NCI-H2171 treated with DMSO at 0.1 percent for 48 hours (cell line): ENCODE measurements at regions not wholly inside any gene's neighbourhood (a gene's known extent, or its start where the extent isn't known, plus 50 kb on each side); places are given as distances from the start of the nearest gene placed in this dataset.
A peak's percentile ranks its signal among the peaks of the same experiment; 100 is the strongest.
"Not testable (repeated sequence)": the region's sequence is repeated elsewhere in the genome, so short reads cannot be mapped to it uniquely, and the experiment has no call there.

Experiments
- DNase-seq: peaks from one replicate; lab custom pipeline; 2025; lab: John Stamatoyannopoulos, UW

GRCh38 chr4:85165808-85166207 is 199.3 kb upstream of the WDFY3 start:
- no peak for DNase-seq

DNA sequence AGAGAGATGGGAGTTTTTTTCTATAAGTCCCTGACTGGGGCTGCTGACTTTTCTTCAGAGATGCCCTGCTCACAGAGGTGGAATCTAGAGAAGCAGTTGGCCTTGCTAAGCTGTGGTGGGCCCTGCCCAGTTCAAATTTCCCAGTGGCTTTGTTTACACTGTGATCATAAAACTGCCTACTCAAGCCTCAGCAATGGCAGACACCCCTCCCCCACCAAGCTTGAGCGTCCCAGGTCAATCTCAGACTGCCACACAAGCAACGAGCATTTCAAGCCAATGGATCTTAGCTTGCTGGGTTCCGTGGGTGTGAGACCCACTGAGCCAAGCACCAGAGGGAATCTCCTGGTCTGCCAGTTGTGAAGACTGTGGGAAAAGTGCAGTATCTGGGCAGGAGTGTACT is 199.8 kb upstream of the WDFY3 start:
- DNase-seq, result no peak

GRCh38 chr4:85168234-85168834 is 201.8 kb upstream of the WDFY3 start:
- no peak for DNase-seq

DNA sequence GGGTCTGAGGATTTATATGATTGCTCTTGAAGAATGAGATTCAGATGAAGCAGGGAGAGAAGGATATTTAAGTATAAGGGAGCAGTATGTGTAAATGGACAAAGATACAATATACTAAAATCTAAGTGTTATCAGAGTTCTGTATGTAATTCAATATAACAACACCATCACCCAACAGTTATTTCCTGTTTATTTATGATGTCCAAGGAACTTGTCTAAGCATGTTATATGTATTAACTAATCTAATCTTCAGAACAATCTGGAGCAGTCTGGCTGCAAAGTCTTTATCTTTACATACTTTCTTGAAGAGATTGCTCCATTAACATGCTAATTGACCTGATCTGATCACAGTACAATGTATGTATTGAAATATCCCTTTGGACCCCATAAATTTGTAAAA is 203.8 kb upstream of the WDFY3 start:
- no peak for DNase-seq

- no peak for DNase-seq
Measured at GRCh38 chr4:85175190-85175589, 208.7 kb upstream of the WDFY3 start.

- DNase-seq, result no peak
Measured at GRCh38 chr4:85177092-85177491, 210.6 kb upstream of the WDFY3 start.

DNA sequence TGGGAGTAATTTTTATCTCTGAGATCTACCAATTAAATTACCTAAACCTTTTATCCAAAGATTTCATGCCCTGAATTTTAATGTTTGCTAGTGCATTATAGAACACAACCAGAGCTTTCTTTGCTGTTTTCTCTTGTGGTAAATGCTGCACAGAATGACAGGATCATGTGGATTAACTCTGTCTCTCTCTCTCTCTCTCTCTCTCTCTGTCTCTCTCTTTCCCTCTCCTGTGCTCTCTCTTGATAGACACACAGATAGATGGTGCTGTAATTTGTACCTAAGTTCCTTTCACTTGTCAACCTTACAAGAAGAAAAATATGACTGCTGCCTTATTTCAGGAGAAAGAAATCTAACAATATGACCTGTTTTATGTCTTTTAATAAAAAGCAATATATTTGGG is 211.2 kb upstream of the WDFY3 start:
- no peak for DNase-seq

- peak; percentile 23 for DNase-seq
Measured at GRCh38 chr4:85180533-85180932, 214.0 kb upstream of the WDFY3 start.

DNA sequence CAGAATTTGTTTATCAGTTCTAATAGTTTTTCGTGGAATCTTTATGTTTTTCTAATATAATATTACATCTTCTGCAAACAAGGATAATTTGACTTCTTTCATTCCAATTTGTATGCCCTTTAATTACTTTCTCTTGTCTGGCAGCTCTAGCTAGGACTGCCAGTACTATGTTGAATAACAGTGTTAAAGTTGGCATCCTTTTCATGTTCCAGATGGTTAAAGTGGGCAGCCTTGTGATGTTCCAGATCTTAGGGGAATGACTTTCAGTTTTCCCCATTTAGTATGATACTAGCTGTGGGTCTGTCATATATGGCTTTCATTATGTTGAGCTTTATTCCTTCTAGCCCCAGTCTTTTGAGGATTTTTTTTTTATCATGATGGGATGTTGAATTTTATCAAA is 220.6 kb upstream of the WDFY3 start:
- DNase-seq, result no peak

GRCh38 chr4:85196015-85196414 is 229.5 kb upstream of the WDFY3 start:
- not testable (repeated sequence) for DNase-seq

DNA sequence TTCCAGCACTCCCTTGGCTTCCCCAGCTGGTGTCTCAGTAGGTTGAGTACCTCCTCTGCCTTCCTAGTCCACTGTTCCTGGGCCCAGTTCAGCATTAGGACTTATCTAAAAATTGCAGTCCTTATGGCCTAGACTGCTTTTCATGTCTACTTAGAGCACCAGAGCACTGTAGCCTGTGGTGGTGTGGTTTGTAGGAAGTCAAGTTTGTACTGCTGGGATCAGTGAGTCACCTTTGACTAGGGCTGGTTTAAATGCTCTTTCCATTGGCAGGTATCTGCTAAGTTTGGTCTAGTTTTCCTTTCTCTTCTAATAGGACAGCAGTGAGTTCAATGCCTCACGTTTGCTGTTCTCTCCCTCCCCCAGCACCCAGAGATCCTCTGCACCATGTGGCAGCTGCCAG is 233.6 kb upstream of the WDFY3 start:
- no peak for DNase-seq

DNA sequence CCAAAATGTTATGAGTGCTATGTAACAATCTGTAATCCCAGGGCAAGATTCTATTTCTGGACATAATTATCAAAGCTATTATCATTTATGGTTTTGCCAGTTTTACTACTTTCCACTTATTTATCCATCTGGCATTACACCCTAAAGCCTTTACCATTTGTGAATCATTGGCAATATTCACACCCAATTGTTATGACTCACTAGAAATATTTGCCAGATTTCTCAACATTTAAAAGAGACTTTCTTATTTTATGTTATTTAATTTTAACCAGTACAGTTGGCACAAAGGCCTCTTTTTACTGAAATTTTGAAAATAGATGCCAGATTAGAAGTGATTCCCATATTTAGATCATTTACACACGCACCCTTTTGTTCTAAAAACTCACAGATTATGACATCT is 242.7 kb upstream of the WDFY3 start:
- no peak for DNase-seq

DNA sequence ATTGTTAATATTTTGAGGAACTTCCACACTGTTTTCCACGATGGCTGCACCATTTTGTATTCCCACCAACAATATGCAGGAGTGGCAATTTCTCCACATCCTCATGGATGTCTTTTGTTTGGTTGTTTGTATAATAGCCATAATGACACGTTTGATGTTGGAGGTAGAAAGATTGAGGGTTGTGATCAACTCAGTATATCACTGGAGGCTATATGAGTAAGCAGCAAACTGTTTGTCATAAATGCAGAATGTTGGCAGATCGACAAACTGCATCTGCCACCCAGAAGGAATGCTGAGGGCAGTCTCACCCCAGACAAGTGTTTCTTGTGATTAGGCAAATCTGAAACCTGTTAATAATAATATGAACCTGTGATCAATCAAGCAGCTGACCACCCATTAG is 243.9 kb upstream of the WDFY3 start:
- no peak for DNase-seq

GRCh38 chr4:85216571-85216970 is 250.1 kb upstream of the WDFY3 start:
- not testable (repeated sequence) for DNase-seq

GRCh38 chr4:85218756-85219155 is 252.3 kb upstream of the WDFY3 start:
- DNase-seq, result no peak

DNA sequence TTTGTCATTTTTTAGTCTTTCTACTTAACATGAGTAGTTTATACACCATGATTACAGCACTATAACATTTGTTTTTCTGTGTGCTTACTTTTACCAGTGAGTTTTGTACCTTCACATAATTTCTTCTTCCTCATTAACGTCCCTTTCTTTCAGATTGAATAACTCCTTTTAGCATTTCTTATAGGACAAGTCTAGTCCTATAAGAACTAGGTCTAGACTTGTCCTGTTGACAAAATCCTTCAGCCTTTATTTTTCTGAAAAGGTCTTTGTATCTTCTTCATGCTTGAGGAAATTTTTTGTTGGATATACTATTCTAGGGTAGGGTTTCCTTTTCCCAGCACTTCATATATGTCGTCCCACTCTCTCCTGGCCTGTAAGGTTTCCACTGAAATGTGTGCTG is 253.3 kb upstream of the ARHGAP24 start:
- no peak for DNase-seq

DNA sequence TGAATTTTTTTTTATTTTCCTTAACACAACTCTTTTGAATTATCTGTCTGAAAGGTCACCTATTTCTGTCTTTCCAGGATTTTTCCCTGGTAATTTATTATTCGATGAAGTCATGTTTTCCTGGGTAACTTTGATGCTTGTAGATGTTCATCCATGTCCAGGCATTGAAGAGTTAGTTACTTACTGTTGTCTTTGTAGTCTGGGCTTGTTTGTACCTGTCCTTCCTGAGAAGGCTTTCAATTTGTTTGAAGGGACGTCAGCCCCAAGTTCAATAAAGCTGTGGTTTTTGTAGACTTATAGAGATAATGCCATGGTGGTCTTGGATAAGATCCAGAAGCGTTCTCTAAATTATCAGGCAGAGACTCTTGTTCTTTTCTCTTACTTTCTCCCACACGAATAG is 252.4 kb upstream of the ARHGAP24 start:
- no peak for DNase-seq

- DNase-seq, result no peak
Measured at GRCh38 chr4:85228264-85228663, 246.7 kb upstream of the ARHGAP24 start.

DNA sequence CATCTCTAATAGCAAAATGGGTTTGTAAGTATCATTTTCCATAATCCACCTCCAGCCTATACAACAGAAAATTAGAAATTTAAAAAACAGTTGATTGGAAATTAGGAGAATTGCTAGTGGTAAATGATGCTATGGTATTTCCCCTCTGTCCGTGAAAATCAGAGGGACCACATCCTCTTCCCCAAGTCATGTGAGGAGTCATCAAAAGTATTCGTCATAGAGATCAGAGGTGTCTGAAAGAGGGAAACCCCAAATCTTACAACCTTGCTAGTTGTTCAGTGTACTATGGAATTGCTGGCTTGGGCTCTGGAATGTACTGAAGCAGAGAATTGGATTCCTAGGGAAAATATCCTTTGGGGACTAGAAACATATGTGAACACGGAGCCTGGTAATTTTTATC is 241.4 kb upstream of the ARHGAP24 start:
- no peak for DNase-seq

DNA sequence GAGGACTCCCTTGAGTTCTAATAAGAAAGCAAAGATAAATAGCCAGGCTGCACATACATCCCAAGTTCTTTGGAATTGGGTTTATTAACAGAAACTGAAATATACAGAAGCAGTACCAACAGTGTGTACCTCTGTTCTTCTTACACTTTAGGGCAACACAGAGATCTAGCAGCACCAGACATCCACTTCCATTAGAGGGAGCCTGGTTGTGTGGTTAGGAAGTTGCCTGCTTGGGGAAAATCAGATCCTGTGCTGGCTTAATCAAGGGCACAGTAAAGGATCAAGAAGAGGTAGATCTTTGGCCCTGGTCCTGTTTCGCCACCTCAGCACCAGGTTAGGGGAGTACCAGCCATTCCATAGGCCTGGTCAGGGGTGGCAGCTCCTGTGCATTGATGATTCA is 231.1 kb upstream of the ARHGAP24 start:
- DNase-seq, result peak; percentile 2

DNA sequence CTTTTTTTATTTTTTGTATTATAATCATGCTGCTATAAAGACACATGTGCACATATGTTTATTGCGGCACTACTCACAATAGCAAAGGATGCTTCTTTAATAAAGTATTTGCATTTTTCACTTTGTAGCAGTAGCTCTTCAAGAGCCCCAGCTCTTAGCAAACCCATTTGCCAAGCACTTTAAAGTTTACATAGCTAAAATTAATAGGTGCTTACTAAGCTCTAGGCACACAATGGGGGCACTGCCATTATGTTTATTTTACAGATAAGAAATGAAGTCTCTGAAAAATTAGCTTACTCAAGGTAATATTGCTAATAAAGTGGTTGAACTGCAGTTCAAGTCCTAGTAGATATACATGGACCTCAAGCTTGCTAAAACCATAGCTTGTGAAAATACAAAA is 230.3 kb upstream of the ARHGAP24 start:
- DNase-seq, result no peak

DNA sequence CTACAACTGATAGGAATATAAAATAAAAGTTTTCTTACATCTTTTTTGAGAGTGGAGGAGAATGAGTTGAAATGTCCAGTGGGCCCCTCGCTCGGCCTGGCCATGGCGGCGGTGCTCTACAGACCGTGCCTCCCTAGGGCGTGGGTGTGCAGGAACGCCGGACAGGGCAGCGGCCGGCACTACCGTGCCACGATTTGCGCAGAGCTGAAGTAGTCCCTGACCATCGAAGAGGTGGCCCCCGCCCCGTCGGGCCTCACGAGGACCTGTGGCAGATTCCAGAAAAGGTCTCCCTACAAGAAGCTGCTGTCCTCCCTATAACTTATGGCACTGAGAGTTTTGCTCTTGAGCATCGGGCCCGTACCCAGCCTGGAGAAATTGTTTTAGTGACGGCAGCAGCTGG is 228.9 kb upstream of the ARHGAP24 start:
- no peak for DNase-seq

GRCh38 chr4:85250852-85251251 is 224.1 kb upstream of the ARHGAP24 start:
- no peak for DNase-seq

DNA sequence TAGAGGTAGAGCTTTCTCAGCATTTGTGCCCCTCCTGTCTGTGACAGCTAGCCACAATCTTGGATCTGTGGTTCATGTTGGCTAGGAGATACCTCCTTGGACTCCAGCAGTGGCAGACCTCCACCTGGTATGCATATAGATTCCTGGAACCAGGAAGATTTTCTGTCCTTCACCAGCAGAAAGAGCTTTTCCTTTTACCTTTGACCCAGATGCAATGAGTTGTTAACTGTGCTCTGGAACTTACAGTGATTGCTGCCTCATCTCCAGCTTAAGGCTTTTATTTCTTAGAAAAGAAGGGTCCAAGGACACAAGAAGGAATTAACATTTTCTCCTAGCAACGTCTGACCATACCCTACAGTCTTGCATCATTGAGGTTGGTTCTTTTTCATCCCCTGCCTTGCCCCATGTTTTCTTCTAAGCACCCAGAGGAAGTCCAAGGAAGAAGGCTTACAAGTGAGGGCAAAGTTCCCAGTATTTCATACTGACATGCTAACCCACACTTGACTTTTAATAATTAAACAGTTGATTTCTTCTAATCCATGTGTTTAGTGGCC is 217.1 kb upstream of the ARHGAP24 start:
- no peak for DNase-seq

- no peak for DNase-seq
Measured at GRCh38 chr4:85260064-85260463, 214.9 kb upstream of the ARHGAP24 start.
